ENCODE measurements at regions not wholly inside any gene's neighbourhood (a gene's known extent, or its start where the extent isn't known, plus 50 kb on each side); places are given as distances from the start of the nearest gene placed in this dataset.

DNA sequence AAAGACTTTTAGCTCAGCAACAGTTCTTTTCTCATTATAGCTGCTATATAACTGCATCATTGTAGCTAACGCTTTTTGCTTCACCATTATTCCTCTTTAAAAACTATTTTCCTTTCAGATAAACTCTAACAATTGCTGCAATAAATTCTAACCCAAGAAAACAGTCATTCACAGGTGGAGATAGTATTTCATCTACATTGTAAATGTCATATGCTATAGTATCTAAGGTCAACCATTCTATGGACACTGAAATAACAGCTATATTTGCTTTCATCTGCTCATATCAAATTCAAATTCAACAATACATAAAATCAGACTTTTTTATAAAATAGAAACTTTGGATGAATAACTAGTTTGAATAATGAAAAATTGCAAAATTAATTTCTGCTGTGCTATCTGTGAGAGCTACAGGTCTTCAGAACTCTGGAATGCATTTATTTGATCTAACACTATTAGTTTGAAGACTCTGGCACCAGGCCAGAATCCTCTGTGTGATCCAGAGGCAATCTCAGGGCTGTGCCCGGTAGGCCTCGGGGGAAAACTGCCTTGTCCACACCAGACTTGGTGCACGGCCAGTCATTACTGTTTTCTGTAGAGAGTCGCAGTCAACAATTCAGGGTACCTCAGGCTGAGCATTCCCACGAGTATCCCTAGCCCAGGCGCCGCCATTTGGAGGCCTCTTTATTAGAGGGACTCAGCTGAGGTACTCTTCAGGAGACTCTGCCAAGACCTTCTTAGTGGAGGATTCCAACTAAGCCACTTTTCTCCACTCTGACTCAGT is 332.4 kb downstream of the SLC7A11 start:
- TF ChIP-seq, protein P1, sequence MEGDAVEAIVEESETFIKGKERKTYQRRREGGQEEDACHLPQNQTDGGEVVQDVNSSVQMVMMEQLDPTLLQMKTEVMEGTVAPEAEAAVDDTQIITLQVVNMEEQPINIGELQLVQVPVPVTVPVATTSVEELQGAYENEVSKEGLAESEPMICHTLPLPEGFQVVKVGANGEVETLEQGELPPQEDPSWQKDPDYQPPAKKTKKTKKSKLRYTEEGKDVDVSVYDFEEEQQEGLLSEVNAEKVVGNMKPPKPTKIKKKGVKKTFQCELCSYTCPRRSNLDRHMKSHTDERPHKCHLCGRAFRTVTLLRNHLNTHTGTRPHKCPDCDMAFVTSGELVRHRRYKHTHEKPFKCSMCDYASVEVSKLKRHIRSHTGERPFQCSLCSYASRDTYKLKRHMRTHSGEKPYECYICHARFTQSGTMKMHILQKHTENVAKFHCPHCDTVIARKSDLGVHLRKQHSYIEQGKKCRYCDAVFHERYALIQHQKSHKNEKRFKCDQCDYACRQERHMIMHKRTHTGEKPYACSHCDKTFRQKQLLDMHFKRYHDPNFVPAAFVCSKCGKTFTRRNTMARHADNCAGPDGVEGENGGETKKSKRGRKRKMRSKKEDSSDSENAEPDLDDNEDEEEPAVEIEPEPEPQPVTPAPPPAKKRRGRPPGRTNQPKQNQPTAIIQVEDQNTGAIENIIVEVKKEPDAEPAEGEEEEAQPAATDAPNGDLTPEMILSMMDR (conservative IDR thresholded peaks at IDR 0.05; ENCODE audit: low read length) = no peak
- TF ChIP-seq EZH2phosphoT487 (IDR thresholded peaks at IDR 0.05; ENCODE audit: borderline replicate concordance, low read depth, low read length) = no peak
